ENCODE measurements at regions not wholly inside any gene's neighbourhood (a gene's known extent, or its start where the extent isn't known, plus 50 kb on each side); places are given as distances from the start of the nearest gene placed in this dataset.

- Histone ChIP-seq H3K9ac (ENCODE audit: low read length) (no peak overlapping the region), H3K79me2 (ENCODE audit: low read length) (peaks cover 18% of the 10 kb centered on the region), H2AFZ (ENCODE audit: low read length) (no peak overlapping the region), H3K9me2 (replicated peaks; ENCODE audit: insufficient read depth, low read length) (no peaks in the 10 kb centered on the region), H3K4me3 (ENCODE audit: low read length) (no peak overlapping the region), H3K4me1 (ENCODE audit: low read length) (peaks cover 32% of the 10 kb centered on the region), H3K36me3 (replicated peaks; ENCODE audit: insufficient read depth, low read length) (no peaks in the 10 kb centered on the region; the same call in 1 of the 2 replicates), H4K20me1 (ENCODE audit: insufficient read depth, low read length) (no peaks in the 10 kb centered on the region), H3K9me3 (replicated peaks; ENCODE audit: insufficient read depth, low read length) (no peaks in the 10 kb centered on the region), H3K4me2 (ENCODE audit: low read depth, low read length) (no peak overlapping the region), H3K27me3 (replicated peaks; ENCODE audit: insufficient read depth, low read length) (no peaks in the 10 kb centered on the region), H3K27ac (ENCODE audit: low read length) (no peak overlapping the region), H3F3A (ENCODE audit: insufficient read depth, low read length) (peaks cover 21% of the 10 kb centered on the region)
- DNase-seq = no peak
- TF ChIP-seq CTCF (IDR thresholded peaks at IDR 0.05; ENCODE audit: low read length) (no peak), EZH2phosphoT487 (IDR thresholded peaks at IDR 0.05; ENCODE audit: low read length) (no peak), EZH2 (optimal IDR thresholded peaks at IDR 0.05; ENCODE audit: low read depth, low read length) (no peak)
Measured at GRCh38 chr22:35195226-35195625, 62.1 kb upstream of the HMGXB4 start.

- no peaks in the 10 kb centered on the region; the same call in 1 of the 2 replicates for H3K36me3 ChIP-seq (replicated peaks; ENCODE audit: insufficient read depth, low read length)
- no peak overlapping the region for H3K4me2 ChIP-seq (ENCODE audit: low read depth, low read length)
- H4K20me1 ChIP-seq (ENCODE audit: insufficient read depth, low read length) = no peaks in the 10 kb centered on the region
- no peaks in the 10 kb centered on the region for H3K27me3 ChIP-seq (replicated peaks; ENCODE audit: insufficient read depth, low read length)
- no peaks in the 10 kb centered on the region for H3K9me2 ChIP-seq (replicated peaks; ENCODE audit: insufficient read depth, low read length)
- H3F3A ChIP-seq (ENCODE audit: insufficient read depth, low read length) = peaks cover 27% of the 10 kb centered on the region
- H3K4me1 ChIP-seq (ENCODE audit: low read length) = peaks cover 38% of the 10 kb centered on the region
- H3K9ac ChIP-seq (ENCODE audit: low read length) = no peak overlapping the region
- no peak overlapping the region for H3K4me3 ChIP-seq (ENCODE audit: low read length)
- no peak overlapping the region for H3K27ac ChIP-seq (ENCODE audit: low read length)
- peaks cover 18% of the 10 kb centered on the region for H3K79me2 ChIP-seq (ENCODE audit: low read length)
- no peak overlapping the region for H2AFZ ChIP-seq (ENCODE audit: low read length)
- H3K9me3 ChIP-seq (replicated peaks; ENCODE audit: insufficient read depth, low read length) = no peaks in the 10 kb centered on the region
- TF ChIP-seq EZH2phosphoT487 (IDR thresholded peaks at IDR 0.05; ENCODE audit: low read length) (no peak), EZH2 (optimal IDR thresholded peaks at IDR 0.05; ENCODE audit: low read depth, low read length) (no peak), CTCF (IDR thresholded peaks at IDR 0.05; ENCODE audit: low read length) (no peak)
- DNase-seq = no peak
Measured at GRCh38 chr22:35195821-35196220, 61.5 kb upstream of the HMGXB4 start.

- Histone ChIP-seq H3K9me2 (replicated peaks; ENCODE audit: insufficient read depth, low read length) (no peaks in the 10 kb centered on the region), H3K9ac (ENCODE audit: low read length) (no peak overlapping the region), H3K4me2 (ENCODE audit: low read depth, low read length) (no peak overlapping the region), H2AFZ (ENCODE audit: low read length) (no peak overlapping the region), H3K36me3 (replicated peaks; ENCODE audit: insufficient read depth, low read length) (no peaks in the 10 kb centered on the region; the same call in 1 of the 2 replicates), H3K4me1 (ENCODE audit: low read length) (peaks cover 48% of the 10 kb centered on the region), H3K9me3 (replicated peaks; ENCODE audit: insufficient read depth, low read length) (no peaks in the 10 kb centered on the region), H3F3A (ENCODE audit: insufficient read depth, low read length) (peaks cover 37% of the 10 kb centered on the region), H3K79me2 (ENCODE audit: low read length) (peaks cover 27% of the 10 kb centered on the region), H4K20me1 (ENCODE audit: insufficient read depth, low read length) (no peaks in the 10 kb centered on the region), H3K4me3 (ENCODE audit: low read length) (no peak overlapping the region), H3K27me3 (replicated peaks; ENCODE audit: insufficient read depth, low read length) (no peaks in the 10 kb centered on the region), H3K27ac (ENCODE audit: low read length) (no peak overlapping the region)
- TF ChIP-seq CTCF (IDR thresholded peaks at IDR 0.05; ENCODE audit: low read length) (no peak), EZH2 (optimal IDR thresholded peaks at IDR 0.05; ENCODE audit: low read depth, low read length) (no peak), EZH2phosphoT487 (IDR thresholded peaks at IDR 0.05; ENCODE audit: low read length) (no peak)
- DNase-seq = no peak
Measured at GRCh38 chr22:35197071-35197470, 60.2 kb upstream of the HMGXB4 start.

Data from MM.1S (cell line).